ENCODE measurements at regions not wholly inside any gene's neighbourhood (a gene's known extent, or its start where the extent isn't known, plus 50 kb on each side); places are given as distances from the start of the nearest gene placed in this dataset.

- TF ChIP-seq SPI1 (IDR thresholded peaks at IDR 0.05; ENCODE audit: borderline replicate concordance, low read depth) (no peak), CTCF (IDR thresholded peaks at IDR 0.05; ENCODE audit: insufficient read depth, low read length) (no peak), GABPA (IDR thresholded peaks at IDR 0.05; ENCODE audit: low read depth) (no peak), REST (IDR thresholded peaks at IDR 0.05; ENCODE audit: insufficient replicate concordance, low read depth) (no peak), POLR2AphosphoS5 (IDR thresholded peaks at IDR 0.05; ENCODE audit: low read depth) (no peak)
Observed at GRCh38 chr3:102095383-102095782, 246.1 kb downstream of the NFKBIZ start.

Measured in HL-60 (cell line).